ENCODE measurements at regions not wholly inside any gene's neighbourhood (a gene's known extent, or its start where the extent isn't known, plus 50 kb on each side); places are given as distances from the start of the nearest gene placed in this dataset.

GRCh38 chr3:144522456-144522855 lies 550.8 kb downstream of the DIPK2A start:
- TF ChIP-seq POLR2AphosphoS5 (IDR thresholded peaks at IDR 0.05; ENCODE audit: low read depth, low read length) (no peak), POU2F2 (IDR thresholded peaks at IDR 0.05; ENCODE audit: low read depth, low read length) (no peak), POLR2A (IDR thresholded peaks at IDR 0.05; ENCODE audit: low read depth, low read length) (no peak), TAF1 (IDR thresholded peaks at IDR 0.05; ENCODE audit: low read depth, low read length) (no peak)

All from GM12891 (cell line).